ENCODE measurements at regions not wholly inside any gene's neighbourhood (a gene's known extent, or its start where the extent isn't known, plus 50 kb on each side); places are given as distances from the start of the nearest gene placed in this dataset.

DNA sequence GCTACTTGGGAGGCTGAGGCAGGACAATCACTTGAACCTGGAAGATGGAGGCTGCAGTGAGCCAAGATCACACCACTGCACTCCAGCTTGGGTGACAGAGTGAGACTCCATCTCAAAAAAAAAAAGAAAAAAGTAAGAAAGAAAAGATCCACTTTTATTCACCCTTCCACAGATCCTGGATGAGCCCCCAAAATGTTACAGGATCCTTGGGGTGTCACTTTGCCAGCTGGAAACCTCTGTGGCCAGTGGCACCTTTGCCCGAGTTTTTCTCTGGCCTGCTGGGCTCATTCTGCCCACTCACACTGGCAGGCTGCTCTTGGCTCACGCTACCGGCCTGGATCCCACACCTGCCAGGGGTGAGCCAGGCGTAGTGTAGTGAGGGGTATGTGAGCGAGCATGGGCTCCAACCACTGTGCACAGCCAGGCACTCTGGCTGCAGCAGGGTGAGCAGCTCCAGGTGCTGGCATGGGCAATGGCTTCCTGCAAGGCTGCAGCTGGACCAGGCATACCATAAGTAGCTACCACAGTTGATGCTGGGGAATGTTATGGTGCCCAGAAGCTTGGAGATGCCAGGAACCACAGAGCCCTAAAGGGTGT lies 57.8 kb upstream of the C15orf39 start:
- Histone ChIP-seq H4K20me1 (ENCODE audit: insufficient read depth, poor library complexity, severe bottlenecking) (no peaks in the 10 kb centered on the region), H3K27ac (no peak overlapping the region), H3K4me3 (no peak overlapping the region), H3K36me3 (replicated peaks; ENCODE audit: insufficient read depth, low read depth) (no peaks in the 10 kb centered on the region), H3K9me3 (ENCODE audit: low read depth) (peaks cover 14% of the 10 kb centered on the region), H3K9me2 (replicated peaks; ENCODE audit: insufficient read depth) (no peaks in the 10 kb centered on the region), H3K27me3 (no peaks in the 10 kb centered on the region), H3K4me2 (no peak overlapping the region), H3K79me2 (no peaks in the 10 kb centered on the region), H2AFZ (no peak overlapping the region), H3K4me1 (ENCODE audit: insufficient read depth) (no peaks in the 10 kb centered on the region)
- no peak for DNase-seq (ENCODE audit: low spot score)
- WGBS (ENCODE audit: low lambda C conversion rate, missing lambda C conversion rate): 95% methylated on average over 5 of the region's 5 CpGs
- TF ChIP-seq EZH2phosphoT487 (IDR thresholded peaks at IDR 0.05; ENCODE audit: low read depth, severe bottlenecking, unreplicated experiment) (no peak), EZH2 (IDR thresholded peaks at IDR 0.05; ENCODE audit: borderline replicate concordance) (no peak)
- TF ChIP-seq, protein P1, sequence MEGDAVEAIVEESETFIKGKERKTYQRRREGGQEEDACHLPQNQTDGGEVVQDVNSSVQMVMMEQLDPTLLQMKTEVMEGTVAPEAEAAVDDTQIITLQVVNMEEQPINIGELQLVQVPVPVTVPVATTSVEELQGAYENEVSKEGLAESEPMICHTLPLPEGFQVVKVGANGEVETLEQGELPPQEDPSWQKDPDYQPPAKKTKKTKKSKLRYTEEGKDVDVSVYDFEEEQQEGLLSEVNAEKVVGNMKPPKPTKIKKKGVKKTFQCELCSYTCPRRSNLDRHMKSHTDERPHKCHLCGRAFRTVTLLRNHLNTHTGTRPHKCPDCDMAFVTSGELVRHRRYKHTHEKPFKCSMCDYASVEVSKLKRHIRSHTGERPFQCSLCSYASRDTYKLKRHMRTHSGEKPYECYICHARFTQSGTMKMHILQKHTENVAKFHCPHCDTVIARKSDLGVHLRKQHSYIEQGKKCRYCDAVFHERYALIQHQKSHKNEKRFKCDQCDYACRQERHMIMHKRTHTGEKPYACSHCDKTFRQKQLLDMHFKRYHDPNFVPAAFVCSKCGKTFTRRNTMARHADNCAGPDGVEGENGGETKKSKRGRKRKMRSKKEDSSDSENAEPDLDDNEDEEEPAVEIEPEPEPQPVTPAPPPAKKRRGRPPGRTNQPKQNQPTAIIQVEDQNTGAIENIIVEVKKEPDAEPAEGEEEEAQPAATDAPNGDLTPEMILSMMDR (IDR thresholded peaks at IDR 0.05; ENCODE audit: poor library complexity): no peak

DNA sequence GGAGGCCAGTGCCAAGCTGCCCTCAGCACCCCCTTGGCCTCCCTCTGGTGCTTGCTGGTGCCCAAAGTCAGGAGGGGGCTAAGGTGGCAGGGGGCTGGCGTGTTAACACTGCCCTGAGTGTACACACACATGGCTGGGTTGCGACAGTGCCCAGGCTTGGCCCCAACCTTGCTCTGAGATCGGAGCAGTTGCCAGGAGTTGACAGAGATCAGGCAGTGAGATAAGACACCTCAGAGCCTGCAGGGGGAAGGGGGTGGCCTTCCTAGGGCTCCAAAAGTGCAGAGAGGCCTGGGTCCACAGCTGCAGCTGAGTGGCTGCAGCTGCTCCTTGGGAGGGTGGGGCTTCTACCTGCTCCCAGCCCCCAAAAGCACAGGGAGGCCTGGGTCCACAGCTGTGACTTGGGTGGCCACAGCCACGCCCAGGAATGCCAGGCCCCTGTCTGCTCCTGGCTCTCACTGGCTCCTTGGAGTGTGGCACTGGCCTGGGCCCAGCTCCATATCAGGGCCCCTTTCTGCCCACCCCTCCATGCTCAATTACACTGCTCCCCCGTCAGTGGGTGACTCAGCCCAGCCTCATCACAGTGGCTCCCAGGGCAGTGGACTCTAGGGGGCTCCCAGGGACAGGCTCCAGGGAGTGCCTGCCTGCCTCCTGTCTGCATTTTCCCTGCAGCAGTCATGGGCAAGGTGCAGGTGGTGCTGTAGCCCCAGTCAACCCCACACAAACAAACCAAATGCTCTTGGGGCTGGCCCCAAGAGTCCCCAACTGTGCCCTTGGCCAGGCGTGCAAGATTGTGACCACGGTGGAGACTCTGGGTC lies 56.4 kb upstream of the C15orf39 start:
- no peak for DNase-seq (ENCODE audit: low spot score)
- H3K79me2 ChIP-seq: no peaks in the 10 kb centered on the region
- no peaks in the 10 kb centered on the region for H3K4me1 ChIP-seq (ENCODE audit: insufficient read depth)
- peaks cover 14% of the 10 kb centered on the region for H3K9me3 ChIP-seq (ENCODE audit: low read depth)
- no peaks in the 10 kb centered on the region for H3K9me2 ChIP-seq (replicated peaks; ENCODE audit: insufficient read depth)
- H3K36me3 ChIP-seq (replicated peaks; ENCODE audit: insufficient read depth, low read depth): no peaks in the 10 kb centered on the region
- no peak for TF ChIP-seq EZH2 (IDR thresholded peaks at IDR 0.05; ENCODE audit: borderline replicate concordance)
- TF ChIP-seq, protein P1 (IDR thresholded peaks at IDR 0.05; ENCODE audit: poor library complexity): no peak
- no peaks in the 10 kb centered on the region for H3K27me3 ChIP-seq
- no peak overlapping the region for H3K27ac ChIP-seq
- H3K4me3 ChIP-seq: no peak overlapping the region
- no peaks in the 10 kb centered on the region for H4K20me1 ChIP-seq (ENCODE audit: insufficient read depth, poor library complexity, severe bottlenecking)
- no peak overlapping the region for H2AFZ ChIP-seq
- 84% methylated on average over 7 of the region's 7 CpGs for WGBS (ENCODE audit: low lambda C conversion rate, missing lambda C conversion rate)
- H3K4me2 ChIP-seq: no peak overlapping the region

DNA sequence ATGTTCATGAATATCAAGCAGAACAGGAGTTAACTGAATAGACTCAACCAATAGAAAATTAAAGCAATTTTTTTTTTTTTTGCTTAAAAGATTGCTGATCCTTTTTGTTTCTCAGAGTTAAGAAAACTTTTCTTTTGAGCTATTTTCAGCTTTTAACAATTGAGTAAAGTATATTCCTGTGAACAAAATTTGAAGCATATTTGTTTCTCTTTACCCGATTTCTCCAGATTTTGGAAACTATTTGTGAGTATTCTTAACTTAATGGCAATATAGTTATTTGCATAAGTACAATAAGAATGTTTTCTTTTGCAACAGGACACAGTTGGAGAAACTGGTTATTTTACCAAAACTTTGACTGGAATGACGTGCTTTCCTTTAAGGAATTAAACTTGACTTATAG lies 53.4 kb upstream of the C15orf39 start:
- Histone ChIP-seq H4K20me1 (ENCODE audit: insufficient read depth, poor library complexity, severe bottlenecking) (no peaks in the 10 kb centered on the region), H3K79me2 (no peaks in the 10 kb centered on the region), H3K27ac (no peak overlapping the region), H3K4me2 (no peak overlapping the region), H3K9me2 (replicated peaks; ENCODE audit: insufficient read depth) (no peaks in the 10 kb centered on the region), H3K9me3 (ENCODE audit: low read depth) (peaks cover 7% of the 10 kb centered on the region), H3K27me3 (no peaks in the 10 kb centered on the region), H2AFZ (no peak overlapping the region), H3K4me3 (no peak overlapping the region), H3K4me1 (ENCODE audit: insufficient read depth) (peaks cover 5% of the 10 kb centered on the region), H3K36me3 (replicated peaks; ENCODE audit: insufficient read depth, low read depth) (no peaks in the 10 kb centered on the region)
- no peak for TF ChIP-seq EZH2 (IDR thresholded peaks at IDR 0.05; ENCODE audit: borderline replicate concordance)
- TF ChIP-seq, protein P1 (IDR thresholded peaks at IDR 0.05; ENCODE audit: poor library complexity): no peak
- TF ChIP-seq EZH2phosphoT487 (IDR thresholded peaks at IDR 0.05; ENCODE audit: low read depth, severe bottlenecking, unreplicated experiment): no peak
- no peak for DNase-seq (ENCODE audit: low spot score)
- 95% methylated on average over 2 of the region's 2 CpGs for WGBS (ENCODE audit: low lambda C conversion rate, missing lambda C conversion rate)

Measured in hepatocyte (in vitro differentiated cells).